Adipocyte (in vitro differentiated cells): ENCODE measurements at regions not wholly inside any gene's neighbourhood (a gene's known extent, or its start where the extent isn't known, plus 50 kb on each side); places are given as distances from the start of the nearest gene placed in this dataset.

Experiments used
- DNase-seq: peaks from one replicate; pipeline ENCODE4 v3.0.0-alpha.2; 2015; ENCODE audit warnings: low read depth
- H3K27me3 ChIP-seq: replicated peaks from 2 replicates; pipeline ENCODE4 v1.7.0; 2013; ENCODE audit warnings: mild to moderate bottlenecking, low read length, moderate library complexity; ENCODE audit not compliant: control insufficient read depth, insufficient read depth
- H3K36me3 ChIP-seq: 2 replicates; pipeline ENCODE4 v1.7.0; 2013; ENCODE audit warnings: low read length, mild to moderate bottlenecking, moderate library complexity; ENCODE audit not compliant: control insufficient read depth, insufficient read depth, severe bottlenecking
- H3K4me1 ChIP-seq: 2 replicates; pipeline ENCODE4 v1.7.0; 2013; ENCODE audit warnings: mild to moderate bottlenecking, low read length, moderate library complexity; ENCODE audit not compliant: control insufficient read depth, insufficient read depth
- H3K4me3 ChIP-seq: 2 replicates; pipeline ENCODE4 v1.7.0; 2013; ENCODE audit warnings: mild to moderate bottlenecking, low read length, moderate library complexity
- H3K9ac ChIP-seq: 2 replicates; pipeline ENCODE4 v1.7.0; 2013; ENCODE audit warnings: mild to moderate bottlenecking, low read length, moderate library complexity
- H3K9me3 ChIP-seq: 2 replicates; pipeline ENCODE4 v1.7.0; 2013; ENCODE audit warnings: mild to moderate bottlenecking, low read length, moderate library complexity; ENCODE audit not compliant: control insufficient read depth

GRCh38 chr12:53838978-53839377 lies 87.2 kb upstream of the CISTR start:
- H3K27me3 ChIP-seq, result peaks cover 62% of the 10 kb centered on the region
- H3K36me3 ChIP-seq, result no peaks in the 10 kb centered on the region
- H3K9me3 ChIP-seq, result peaks cover 10% of the 10 kb centered on the region
- no peak overlapping the region for H3K4me3 ChIP-seq
- no peak overlapping the region for H3K9ac ChIP-seq
- H3K4me1 ChIP-seq, result no peaks in the 10 kb centered on the region
- no peak for DNase-seq

- Histone ChIP-seq H3K27me3 (peaks cover 60% of the 10 kb centered on the region), H3K4me3 (no peak overlapping the region), H3K9ac (no peak overlapping the region)
Measured at GRCh38 chr12:53840316-53840715, 88.5 kb upstream of the CISTR start.

DNA sequence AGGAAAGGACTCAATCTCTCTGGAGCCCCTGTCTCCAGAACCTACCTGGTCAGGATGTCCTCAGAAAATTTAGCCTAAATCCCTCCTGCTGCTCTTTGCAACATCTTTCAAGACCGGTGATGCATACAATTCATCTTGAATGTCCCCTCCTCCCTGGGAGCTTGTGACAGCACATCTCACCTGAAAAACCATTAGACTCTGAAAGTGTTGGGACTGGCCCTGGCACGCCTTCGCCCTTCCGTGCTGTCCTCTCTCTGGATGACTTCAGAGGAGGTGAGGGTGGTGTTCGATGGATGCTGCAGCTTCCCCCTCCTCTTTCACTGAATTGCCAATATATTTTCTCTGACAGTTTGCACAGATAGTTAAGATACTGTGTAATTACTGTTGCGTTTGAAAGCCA lies 90.9 kb upstream of the CISTR start:
- H3K4me1 ChIP-seq, result peaks cover 4% of the 10 kb centered on the region
- no peak overlapping the region for H3K4me3 ChIP-seq
- H3K9ac ChIP-seq, result no peak overlapping the region
- no peaks in the 10 kb centered on the region for H3K36me3 ChIP-seq
- peaks cover 63% of the 10 kb centered on the region for H3K27me3 ChIP-seq
- no peak for DNase-seq
- peaks cover 10% of the 10 kb centered on the region for H3K9me3 ChIP-seq

More at GRCh38 chr12:53840316-53840715, 88.5 kb upstream of the CISTR start:
- Histone ChIP-seq H3K36me3 (no peaks in the 10 kb centered on the region), H3K4me1 (peaks cover under 1% of the 10 kb centered on the region), H3K9me3 (peaks cover 10% of the 10 kb centered on the region)
- no peak for DNase-seq

GRCh38 chr12:53843545-53843944 lies 91.8 kb upstream of the CISTR start:
- Histone ChIP-seq H3K4me1 (peaks cover 4% of the 10 kb centered on the region), H3K9ac (no peak overlapping the region), H3K4me3 (no peak overlapping the region), H3K27me3 (peaks cover 69% of the 10 kb centered on the region), H3K9me3 (peaks cover 12% of the 10 kb centered on the region), H3K36me3 (no peaks in the 10 kb centered on the region)
- no peak for DNase-seq

GRCh38 chr12:53844994-53845844 lies 93.4 kb upstream of the HOXC13 start:
- H3K4me3 ChIP-seq, result no peak overlapping the region
- peaks cover 71% of the 10 kb centered on the region for H3K27me3 ChIP-seq
- H3K4me1 ChIP-seq, result peaks cover 4% of the 10 kb centered on the region
- no peak overlapping the region for H3K9ac ChIP-seq
- H3K9me3 ChIP-seq, result peaks cover 2% of the 10 kb centered on the region
- peak; percentile 60 for DNase-seq
- H3K36me3 ChIP-seq, result no peaks in the 10 kb centered on the region

DNA sequence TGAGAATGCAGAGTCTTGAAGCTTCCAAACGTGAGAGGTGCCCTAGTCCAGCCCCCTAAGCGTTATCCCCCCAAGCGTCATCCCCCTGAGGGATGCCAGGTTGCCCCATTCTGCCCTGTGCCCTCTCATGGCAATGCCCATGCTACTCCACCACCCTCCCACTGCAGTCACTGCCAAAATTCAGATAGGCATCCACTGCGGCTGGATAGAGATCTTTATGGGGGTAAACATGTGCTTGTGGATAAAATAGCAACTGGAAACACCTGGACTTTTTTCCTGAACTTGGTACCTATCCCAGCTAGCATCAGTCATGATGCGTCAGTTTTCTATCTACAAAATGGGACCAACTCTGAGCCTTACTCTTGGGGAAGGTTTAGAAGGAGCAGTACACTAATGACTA lies 92.7 kb upstream of the HOXC13 start:
- H3K27me3 ChIP-seq, result peaks cover 72% of the 10 kb centered on the region

DNA sequence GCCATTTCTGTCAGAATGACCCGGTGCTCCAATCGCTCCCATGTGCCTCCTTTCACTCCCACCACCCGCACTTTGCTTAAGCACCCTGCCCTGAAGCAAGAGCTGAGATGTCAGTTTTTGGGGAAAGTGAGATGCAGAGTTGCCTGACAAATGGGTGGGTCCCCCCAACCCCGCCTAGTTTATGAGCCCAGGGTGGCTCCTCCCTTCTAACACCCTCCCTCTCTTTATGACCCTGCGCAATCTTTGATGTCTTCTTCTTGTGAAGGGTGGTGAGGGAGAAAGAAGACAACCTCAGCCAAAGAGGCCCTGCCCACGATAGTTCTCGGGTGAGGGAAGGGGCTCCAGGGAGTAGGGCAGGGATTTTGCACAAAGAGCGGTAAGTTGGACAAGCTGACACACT lies 89.5 kb upstream of the HOXC13 start:
- H3K9ac ChIP-seq, result no peak overlapping the region
- peaks cover 4% of the 10 kb centered on the region for H3K4me1 ChIP-seq
- DNase-seq, result no peak
- peaks cover 2% of the 10 kb centered on the region for H3K9me3 ChIP-seq
- no peaks in the 10 kb centered on the region for H3K36me3 ChIP-seq
- peaks cover 67% of the 10 kb centered on the region for H3K27me3 ChIP-seq
- H3K4me3 ChIP-seq, result no peak overlapping the region

More for the DNA sequence above, 92.7 kb upstream of the HOXC13 start:
- Histone ChIP-seq H3K4me1 (peaks cover 4% of the 10 kb centered on the region), H3K9ac (no peak overlapping the region), H3K9me3 (peaks cover 2% of the 10 kb centered on the region), H3K36me3 (no peaks in the 10 kb centered on the region), H3K4me3 (no peak overlapping the region)
- no peak for DNase-seq

DNA sequence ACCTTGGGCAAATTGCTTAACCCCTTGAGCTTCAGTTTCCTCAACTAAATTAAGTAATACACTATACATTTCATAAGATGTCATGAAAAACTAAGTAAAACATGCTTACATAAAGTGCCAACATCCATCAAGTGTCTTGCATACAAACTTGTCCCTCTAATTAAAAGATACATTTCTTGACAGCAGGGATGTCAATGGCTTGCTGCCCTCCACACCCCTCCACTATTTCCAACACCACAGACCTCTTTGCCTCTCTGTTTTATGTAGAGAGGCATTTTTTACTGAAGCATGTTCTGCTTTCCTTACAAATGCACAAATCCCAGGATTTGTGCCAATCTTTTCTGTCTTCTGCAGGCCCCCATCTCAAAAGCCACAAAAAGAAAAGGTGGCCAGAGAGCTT lies 89.0 kb upstream of the HOXC13 start:
- Histone ChIP-seq H3K4me1 (peaks cover 4% of the 10 kb centered on the region), H3K4me3 (no peak overlapping the region), H3K27me3 (peaks cover 66% of the 10 kb centered on the region), H3K9me3 (peaks cover 2% of the 10 kb centered on the region), H3K9ac (no peak overlapping the region), H3K36me3 (no peaks in the 10 kb centered on the region)
- no peak for DNase-seq

DNA sequence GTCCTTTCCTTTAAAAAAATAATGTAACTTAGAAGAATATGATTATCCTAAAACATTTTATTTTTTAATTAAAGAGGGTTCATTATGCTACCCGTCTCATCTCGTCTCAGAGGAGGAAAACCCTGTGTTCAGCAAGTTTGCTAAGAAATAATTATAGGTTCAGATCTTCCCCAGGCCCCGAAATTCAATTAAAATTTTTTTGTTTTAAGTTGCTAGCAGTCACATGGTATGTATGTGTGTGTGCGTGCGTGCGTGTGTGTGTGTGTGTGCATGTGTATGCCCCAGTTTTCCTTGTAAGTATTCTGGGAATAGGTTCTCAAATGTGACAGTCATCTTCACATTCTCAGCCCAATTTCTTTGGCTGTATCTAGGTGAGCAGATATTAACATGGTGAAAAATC lies 86.6 kb upstream of the HOXC13 start:
- H3K4me1 ChIP-seq, result no peaks in the 10 kb centered on the region
- DNase-seq, result no peak
- H3K9ac ChIP-seq, result no peak overlapping the region
- H3K9me3 ChIP-seq, result peaks cover 2% of the 10 kb centered on the region
- no peaks in the 10 kb centered on the region for H3K36me3 ChIP-seq
- peaks cover 71% of the 10 kb centered on the region for H3K27me3 ChIP-seq
- H3K4me3 ChIP-seq, result no peak overlapping the region

DNA sequence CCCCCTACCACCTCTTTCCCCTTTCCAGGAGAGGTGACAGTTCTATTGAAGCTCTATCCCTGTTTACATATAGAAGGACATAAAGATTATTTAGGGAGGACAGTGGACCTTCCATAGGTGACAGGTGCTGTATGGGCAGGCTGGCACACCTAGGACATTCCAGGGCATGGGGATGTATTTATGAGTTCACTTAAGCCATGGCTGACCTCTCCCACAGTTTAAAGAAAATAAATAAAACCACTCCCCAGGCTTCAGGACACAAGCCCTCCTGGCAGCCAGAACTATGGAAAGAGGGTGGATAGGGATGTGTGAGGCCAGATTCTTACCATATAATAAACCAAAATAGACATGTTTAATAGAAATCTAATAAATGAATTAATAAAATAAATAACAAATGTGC lies 85.6 kb upstream of the HOXC13 start:
- Histone ChIP-seq H3K4me3 (no peak overlapping the region), H3K9ac (no peak overlapping the region), H3K36me3 (no peaks in the 10 kb centered on the region), H3K4me1 (no peaks in the 10 kb centered on the region), H3K27me3 (peaks cover 64% of the 10 kb centered on the region), H3K9me3 (peaks cover under 1% of the 10 kb centered on the region)
- no peak for DNase-seq

GRCh38 chr12:53854701-53855316 lies 83.8 kb upstream of the HOXC13 start:
- Histone ChIP-seq H3K9me3 (no peaks in the 10 kb centered on the region), H3K4me1 (no peaks in the 10 kb centered on the region), H3K9ac (no peak overlapping the region), H3K27me3 (peaks cover 49% of the 10 kb centered on the region), H3K4me3 (no peak overlapping the region), H3K36me3 (no peaks in the 10 kb centered on the region)
- no peak for DNase-seq
